ENCODE measurements at regions not wholly inside any gene's neighbourhood (a gene's known extent, or its start where the extent isn't known, plus 50 kb on each side); places are given as distances from the start of the nearest gene placed in this dataset.

DNA sequence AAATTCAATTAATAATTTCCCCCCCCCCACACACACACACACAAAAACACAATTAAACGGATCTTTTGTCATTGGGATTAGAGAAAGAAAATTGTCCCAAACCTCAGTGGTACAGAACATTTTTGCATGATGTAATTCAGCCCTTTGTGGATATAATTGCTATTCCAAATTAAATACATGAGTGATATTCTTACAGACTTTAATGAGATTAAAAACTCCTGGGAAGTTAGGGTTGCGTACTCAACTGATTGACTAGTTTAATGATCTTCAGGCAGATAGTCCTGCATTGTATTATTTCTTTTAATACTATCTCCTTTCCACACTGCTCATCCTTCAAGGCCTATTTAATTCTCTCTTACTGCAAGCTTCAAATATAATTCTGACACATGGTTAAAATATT, 711.8 kb upstream of the LRFN5 start:
- Histone ChIP-seq H3K36me3 (ENCODE audit: control insufficient read depth in 1 of 2, insufficient read depth in 2 of 2, low read length in 2 of 2) (no peaks in the 10 kb centered on the region), H3K27me3 (ENCODE audit: insufficient read depth, low read length) (no peaks in the 10 kb centered on the region), H3K4me2 (ENCODE audit: low read length) (no peak overlapping the region), H2AFZ (ENCODE audit: low read depth, low read length, poor library complexity, severe bottlenecking) (no peak overlapping the region), H3K27ac (ENCODE audit: low read depth, low read length) (no peak overlapping the region), H3K9me2 (ENCODE audit: insufficient read depth) (no peaks in the 10 kb centered on the region), H3K9ac (ENCODE audit: low read length) (no peak overlapping the region), H3K4me3 (replicated peaks in 1 of 2; ENCODE audit: low read depth in 1 of 2, low read length in 2 of 2) (no peak overlapping the region), H4K20me1 (ENCODE audit: insufficient read depth) (no peaks in the 10 kb centered on the region), H3K9me3 (ENCODE audit: control insufficient read depth in 1 of 2, insufficient read depth in 1 of 2, low read depth in 1 of 2, low read length in 2 of 2) (no peaks in the 10 kb centered on the region), H3K79me2 (ENCODE audit: insufficient read depth, low read length) (no peaks in the 10 kb centered on the region), H3K4me1 (ENCODE audit: control insufficient read depth in 1 of 2, insufficient read depth in 2 of 2, low read length in 2 of 2) (no peaks in the 10 kb centered on the region)
- ChIA-PET CTCF (no interaction called here), POLR2A (no interaction called here), RAD21 (ENCODE audit: low non-redundant PET in 1 of 2, low total read pairs in 2 of 2, uncharacterized antibody in 2 of 2, unreplicated experiment in 2 of 2) (no interaction called here)
- DNase-seq (ENCODE audit: low read depth, low spot score) (no peak), ATAC-seq (no peak)
- intact Hi-C loops (cut with micrococcal nuclease) = no loop called here
- BruUV-seq (replicated peaks) = no TSS peak
- no peak for TF ChIP-seq EGR1 (IDR thresholded peaks at IDR 0.05; ENCODE audit: low read depth)
- no peak for TF ChIP-seq ATF3 (IDR thresholded peaks at IDR 0.05)
- TF ChIP-seq MAX (IDR thresholded peaks at IDR 0.05) = no peak
- TF ChIP-seq ZNF274 (IDR thresholded peaks at IDR 0.05; ENCODE audit: low read depth, low read length) = no peak
- no peak for TF ChIP-seq SRF (IDR thresholded peaks at IDR 0.05; ENCODE audit: low read depth)
- TF ChIP-seq TCF7L2 (IDR thresholded peaks at IDR 0.05; ENCODE audit: borderline replicate concordance, extremely low read depth, insufficient read depth, insufficient read length) = no peak

DNA sequence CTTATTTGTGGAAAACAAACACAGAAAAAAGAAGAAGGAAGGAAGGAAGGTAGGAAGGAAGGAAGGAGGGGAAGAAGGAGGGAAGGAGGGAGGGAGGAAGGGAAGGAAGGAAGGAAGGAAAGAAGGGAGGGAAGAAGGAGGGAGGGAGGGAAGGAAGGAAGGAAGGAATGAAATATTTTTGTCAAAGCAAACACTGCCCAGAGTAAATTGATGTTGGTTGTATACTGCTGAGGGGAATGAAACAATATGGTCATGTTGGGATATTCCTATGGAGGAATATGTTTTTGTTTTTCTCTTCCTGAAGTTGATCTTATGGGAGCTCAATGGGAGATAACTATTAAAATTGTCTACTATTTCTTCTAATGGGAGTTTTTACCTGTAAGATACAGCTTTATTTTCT, 717.5 kb upstream of the LRFN5 start:
- H3K9me2 ChIP-seq (ENCODE audit: insufficient read depth) = no peaks in the 10 kb centered on the region
- no peak overlapping the region for H2AFZ ChIP-seq (ENCODE audit: low read depth, low read length, poor library complexity, severe bottlenecking)
- no peak overlapping the region for H3K9ac ChIP-seq (ENCODE audit: low read length)
- no peaks in the 10 kb centered on the region for H3K36me3 ChIP-seq (ENCODE audit: control insufficient read depth in 1 of 2, insufficient read depth in 2 of 2, low read length in 2 of 2)
- no TSS peak for BruUV-seq (replicated peaks)
- no peak overlapping the region for H3K27ac ChIP-seq (ENCODE audit: low read depth, low read length)
- intact Hi-C loops (cut with micrococcal nuclease) = no loop called here
- H3K27me3 ChIP-seq (ENCODE audit: insufficient read depth, low read length) = no peaks in the 10 kb centered on the region
- no peaks in the 10 kb centered on the region for H4K20me1 ChIP-seq (ENCODE audit: insufficient read depth)
- no peaks in the 10 kb centered on the region for H3K9me3 ChIP-seq (ENCODE audit: control insufficient read depth in 1 of 2, insufficient read depth in 1 of 2, low read depth in 1 of 2, low read length in 2 of 2)
- H3K4me3 ChIP-seq (replicated peaks in 1 of 2; ENCODE audit: low read depth in 1 of 2, low read length in 2 of 2) = no peak overlapping the region
- DNase-seq (ENCODE audit: low read depth, low spot score) (no peak), ATAC-seq (no peak)
- ChIA-PET CTCF (no interaction called here), POLR2A (no interaction called here), RAD21 (ENCODE audit: low non-redundant PET in 1 of 2, low total read pairs in 2 of 2, uncharacterized antibody in 2 of 2, unreplicated experiment in 2 of 2) (no interaction called here)
- no peak overlapping the region for H3K4me2 ChIP-seq (ENCODE audit: low read length)
- no peaks in the 10 kb centered on the region for H3K79me2 ChIP-seq (ENCODE audit: insufficient read depth, low read length)
- H3K4me1 ChIP-seq (ENCODE audit: control insufficient read depth in 1 of 2, insufficient read depth in 2 of 2, low read length in 2 of 2) = no peaks in the 10 kb centered on the region
- TF ChIP-seq EZH2phosphoT487 (IDR thresholded peaks at IDR 0.05; ENCODE audit: borderline replicate concordance) = no peak
- no peak for TF ChIP-seq ATF3 (IDR thresholded peaks at IDR 0.05)
- no peak for TF ChIP-seq SP1 (IDR thresholded peaks at IDR 0.05; ENCODE audit: low read depth)
- no peak for TF ChIP-seq ZFX (IDR thresholded peaks at IDR 0.05)
- TF ChIP-seq REST (IDR thresholded peaks at IDR 0.05; ENCODE audit: low read depth) = no peak
- TF ChIP-seq CEBPB (IDR thresholded peaks at IDR 0.05; ENCODE audit: low read depth) = no peak
- TF ChIP-seq SIN3A (IDR thresholded peaks at IDR 0.05; ENCODE audit: low read depth) = no peak
- no peak for TF ChIP-seq TCF7L2 (IDR thresholded peaks at IDR 0.05; ENCODE audit: borderline replicate concordance, extremely low read depth, insufficient read depth, insufficient read length)
- TF ChIP-seq POLR2A (IDR thresholded peaks at IDR 0.05; ENCODE audit: borderline replicate concordance, extremely low read depth, insufficient read depth, insufficient read length) = no peak
- no peak for TF ChIP-seq YY1 (IDR thresholded peaks at IDR 0.05; ENCODE audit: extremely low read depth, insufficient replicate concordance, low read depth, low read length)
- no peak for TF ChIP-seq MAX (IDR thresholded peaks at IDR 0.05)
- TF ChIP-seq ZNF274 (IDR thresholded peaks at IDR 0.05; ENCODE audit: low read depth, low read length) = no peak
- TF ChIP-seq SRF (IDR thresholded peaks at IDR 0.05; ENCODE audit: low read depth) = no peak
- no peak for TF ChIP-seq CBX3 (IDR thresholded peaks at IDR 0.05; ENCODE audit: low read depth)
- no peak for TF ChIP-seq FOSL1 (IDR thresholded peaks at IDR 0.05; ENCODE audit: low read depth)
- TF ChIP-seq JUND (IDR thresholded peaks at IDR 0.05) = no peak
- TF ChIP-seq EZH2 (IDR thresholded peaks at IDR 0.05) = no peak
- TF ChIP-seq POLR2AphosphoS5 (IDR thresholded peaks at IDR 0.05; ENCODE audit: low read depth, low read length) = no peak
- TF ChIP-seq RAD21 (IDR thresholded peaks at IDR 0.05; ENCODE audit: low read depth) = no peak
